ENCODE measurements at regions not wholly inside any gene's neighbourhood (a gene's known extent, or its start where the extent isn't known, plus 50 kb on each side); places are given as distances from the start of the nearest gene placed in this dataset.

DNA sequence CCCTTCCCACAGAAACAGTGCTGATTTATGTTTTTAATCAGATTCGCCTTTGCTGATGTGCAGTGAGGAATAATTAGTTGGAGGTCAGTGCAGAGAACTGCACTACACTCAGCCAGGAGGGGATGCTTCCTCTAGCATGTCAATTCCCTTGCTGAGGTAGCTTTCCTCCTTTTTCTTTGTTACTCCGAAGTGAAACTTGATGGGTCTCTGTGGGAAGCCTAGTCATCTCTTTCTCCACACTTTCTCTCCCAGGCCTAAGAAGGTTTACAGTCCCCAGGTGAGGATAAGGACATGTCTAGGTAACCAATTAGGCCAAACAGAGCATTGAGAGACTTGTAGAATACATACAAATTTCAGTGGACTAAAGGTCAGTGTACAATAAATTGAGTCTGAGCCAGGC is 461.8 kb downstream of the KIF4B start:
- ATAC-seq, result no peak
- TF ChIP-seq ZNF70 (CRISPR knock-in tag; IDR thresholded peaks at IDR 0.05), result no peak
- TF ChIP-seq ZNF565 (CRISPR knock-in tag; conservative IDR thresholded peaks at IDR 0.05; ENCODE audit: low read depth), result no peak
- TF ChIP-seq GLIS3 (CRISPR knock-in tag; IDR thresholded peaks at IDR 0.05), result no peak
- TF ChIP-seq, protein P1, sequence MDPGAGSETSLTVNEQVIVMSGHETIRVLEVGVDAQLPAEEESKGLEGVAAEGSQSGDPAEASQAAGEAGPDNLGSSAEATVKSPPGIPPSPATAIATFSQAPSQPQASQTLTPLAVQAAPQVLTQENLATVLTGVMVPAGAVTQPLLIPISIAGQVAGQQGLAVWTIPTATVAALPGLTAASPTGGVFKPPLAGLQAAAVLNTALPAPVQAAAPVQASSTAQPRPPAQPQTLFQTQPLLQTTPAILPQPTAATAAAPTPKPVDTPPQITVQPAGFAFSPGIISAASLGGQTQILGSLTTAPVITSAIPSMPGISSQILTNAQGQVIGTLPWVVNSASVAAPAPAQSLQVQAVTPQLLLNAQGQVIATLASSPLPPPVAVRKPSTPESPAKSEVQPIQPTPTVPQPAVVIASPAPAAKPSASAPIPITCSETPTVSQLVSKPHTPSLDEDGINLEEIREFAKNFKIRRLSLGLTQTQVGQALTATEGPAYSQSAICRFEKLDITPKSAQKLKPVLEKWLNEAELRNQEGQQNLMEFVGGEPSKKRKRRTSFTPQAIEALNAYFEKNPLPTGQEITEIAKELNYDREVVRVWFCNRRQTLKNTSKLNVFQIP (CRISPR knock-in tag; IDR thresholded peaks at IDR 0.05; ENCODE audit: borderline replicate concordance, low read depth), result no peak
- no peak for TF ChIP-seq BACH2 (CRISPR knock-in tag; IDR thresholded peaks at IDR 0.05; ENCODE audit: borderline replicate concordance)
- TF ChIP-seq CREB5 (CRISPR knock-in tag; IDR thresholded peaks at IDR 0.05; ENCODE audit: low read depth), result no peak
- no peak for TF ChIP-seq ZC3H10 (CRISPR knock-in tag; IDR thresholded peaks at IDR 0.05)

DNA sequence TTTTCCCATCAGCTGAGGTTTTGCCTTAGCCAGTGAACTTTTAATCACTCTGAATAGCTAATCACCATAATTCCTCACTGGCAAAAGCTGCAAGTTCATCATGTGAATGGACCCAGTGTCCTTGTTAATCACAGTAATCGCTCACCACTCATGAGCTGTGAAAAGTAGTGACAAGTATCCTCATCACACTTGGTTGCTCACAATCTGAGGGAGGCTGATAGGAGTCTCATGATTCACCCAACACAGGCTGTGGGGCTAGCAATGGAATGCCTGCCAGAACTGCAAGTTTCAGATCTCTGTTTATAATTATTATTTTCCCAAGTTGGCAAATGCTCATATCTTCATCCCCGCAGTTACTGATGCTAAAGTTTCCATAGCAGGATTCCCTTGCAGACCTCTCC is 467.2 kb downstream of the KIF4B start:
- no peak for ATAC-seq
- no peak for TF ChIP-seq ZNF565 (CRISPR knock-in tag; conservative IDR thresholded peaks at IDR 0.05; ENCODE audit: low read depth)
- TF ChIP-seq ARNTL (CRISPR knock-in tag; IDR thresholded peaks at IDR 0.05; ENCODE audit: borderline replicate concordance, low read depth), result no peak
- no peak for TF ChIP-seq ZC3H10 (CRISPR knock-in tag; IDR thresholded peaks at IDR 0.05)
- TF ChIP-seq OSR1 (CRISPR knock-in tag; IDR thresholded peaks at IDR 0.05), result no peak
- TF ChIP-seq RARB (CRISPR knock-in tag; IDR thresholded peaks at IDR 0.05), result no peak
- TF ChIP-seq PPARA (CRISPR knock-in tag; IDR thresholded peaks at IDR 0.05; ENCODE audit: borderline replicate concordance), result no peak
- TF ChIP-seq CSDC2 (CRISPR knock-in tag; IDR thresholded peaks at IDR 0.05), result no peak
- TF ChIP-seq ZNF70 (CRISPR knock-in tag; IDR thresholded peaks at IDR 0.05), result no peak
- TF ChIP-seq TCF4 (CRISPR knock-in tag; IDR thresholded peaks at IDR 0.05; ENCODE audit: borderline replicate concordance), result no peak
- TF ChIP-seq GLIS3 (CRISPR knock-in tag; IDR thresholded peaks at IDR 0.05), result no peak
- TF ChIP-seq ZFP30 (CRISPR knock-in tag; IDR thresholded peaks at IDR 0.05), result no peak

GRCh38 chr5:155481182-155481581 is 467.6 kb downstream of the KIF4B start:
- TF ChIP-seq CSDC2 (CRISPR knock-in tag; IDR thresholded peaks at IDR 0.05) (no peak), PPARA (CRISPR knock-in tag; IDR thresholded peaks at IDR 0.05; ENCODE audit: borderline replicate concordance) (no peak), ZFP3 (CRISPR knock-in tag; IDR thresholded peaks at IDR 0.05) (no peak)
- ATAC-seq, result no peak

GRCh38 chr5:155482428-155482827 is 468.9 kb downstream of the KIF4B start:
- ATAC-seq, result no peak
- no peak for TF ChIP-seq PPARA (CRISPR knock-in tag; IDR thresholded peaks at IDR 0.05; ENCODE audit: borderline replicate concordance)
- TF ChIP-seq TCF4 (CRISPR knock-in tag; IDR thresholded peaks at IDR 0.05; ENCODE audit: borderline replicate concordance), result no peak
- no peak for TF ChIP-seq ZFP30 (CRISPR knock-in tag; IDR thresholded peaks at IDR 0.05)
- no peak for TF ChIP-seq TOX (CRISPR knock-in tag; IDR thresholded peaks at IDR 0.05; ENCODE audit: borderline replicate concordance)
- no peak for TF ChIP-seq GLIS3 (CRISPR knock-in tag; IDR thresholded peaks at IDR 0.05)
- TF ChIP-seq, protein P2, sequence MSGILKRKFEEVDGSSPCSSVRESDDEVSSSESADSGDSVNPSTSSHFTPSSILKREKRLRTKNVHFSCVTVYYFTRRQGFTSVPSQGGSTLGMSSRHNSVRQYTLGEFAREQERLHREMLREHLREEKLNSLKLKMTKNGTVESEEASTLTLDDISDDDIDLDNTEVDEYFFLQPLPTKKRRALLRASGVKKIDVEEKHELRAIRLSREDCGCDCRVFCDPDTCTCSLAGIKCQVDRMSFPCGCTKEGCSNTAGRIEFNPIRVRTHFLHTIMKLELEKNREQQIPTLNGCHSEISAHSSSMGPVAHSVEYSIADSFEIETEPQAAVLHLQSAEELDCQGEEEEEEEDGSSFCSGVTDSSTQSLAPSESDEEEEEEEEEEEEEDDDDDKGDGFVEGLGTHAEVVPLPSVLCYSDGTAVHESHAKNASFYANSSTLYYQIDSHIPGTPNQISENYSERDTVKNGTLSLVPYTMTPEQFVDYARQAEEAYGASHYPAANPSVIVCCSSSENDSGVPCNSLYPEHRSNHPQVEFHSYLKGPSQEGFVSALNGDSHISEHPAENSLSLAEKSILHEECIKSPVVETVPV (CRISPR knock-in tag; IDR thresholded peaks at IDR 0.05), result no peak
- TF ChIP-seq ZNF70 (CRISPR knock-in tag; IDR thresholded peaks at IDR 0.05), result no peak
- TF ChIP-seq, protein P1 (CRISPR knock-in tag; IDR thresholded peaks at IDR 0.05; ENCODE audit: borderline replicate concordance, low read depth), result no peak
- TF ChIP-seq ARNTL (CRISPR knock-in tag; IDR thresholded peaks at IDR 0.05; ENCODE audit: borderline replicate concordance, low read depth), result no peak
- TF ChIP-seq ZNF8 (CRISPR knock-in tag; IDR thresholded peaks at IDR 0.05), result no peak
- no peak for TF ChIP-seq PATZ1 (CRISPR knock-in tag; IDR thresholded peaks at IDR 0.05; ENCODE audit: borderline replicate concordance)
- TF ChIP-seq ZNF565 (CRISPR knock-in tag; conservative IDR thresholded peaks at IDR 0.05; ENCODE audit: low read depth), result no peak

All from SK-N-SH treated with all-trans-retinoic acid at 6 μM for 48 hours (cell line).